ENCODE measurements at regions not wholly inside any gene's neighbourhood (a gene's known extent, or its start where the extent isn't known, plus 50 kb on each side); places are given as distances from the start of the nearest gene placed in this dataset.

DNA sequence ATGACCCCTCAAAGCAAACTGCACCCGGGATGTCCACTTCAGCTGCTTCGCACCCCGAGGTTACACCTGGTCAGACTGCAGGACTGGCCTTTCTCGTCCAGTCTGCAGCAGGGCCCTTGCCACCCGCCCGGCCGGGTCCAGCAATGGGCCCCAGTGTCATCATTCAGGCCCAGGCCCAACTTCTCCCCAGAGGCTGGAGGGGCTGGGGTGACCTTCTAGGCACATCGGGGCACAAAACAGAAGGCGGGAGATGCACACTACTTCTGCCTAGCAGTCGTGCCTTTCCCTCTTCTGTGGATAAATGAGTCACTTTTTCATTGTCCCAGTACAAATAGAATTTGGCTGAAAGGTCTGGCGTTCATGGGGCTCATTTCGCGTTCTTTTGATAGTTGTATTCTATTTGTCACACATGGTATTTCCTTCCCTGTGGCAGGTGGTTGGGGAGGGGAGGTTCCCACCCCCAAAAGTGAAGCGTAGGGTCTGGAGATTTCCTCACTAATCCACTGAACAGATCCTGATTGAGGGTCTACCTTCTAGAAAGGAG lies 56.9 kb upstream of the ID2 start:
- DNase-seq: no peak

DNA sequence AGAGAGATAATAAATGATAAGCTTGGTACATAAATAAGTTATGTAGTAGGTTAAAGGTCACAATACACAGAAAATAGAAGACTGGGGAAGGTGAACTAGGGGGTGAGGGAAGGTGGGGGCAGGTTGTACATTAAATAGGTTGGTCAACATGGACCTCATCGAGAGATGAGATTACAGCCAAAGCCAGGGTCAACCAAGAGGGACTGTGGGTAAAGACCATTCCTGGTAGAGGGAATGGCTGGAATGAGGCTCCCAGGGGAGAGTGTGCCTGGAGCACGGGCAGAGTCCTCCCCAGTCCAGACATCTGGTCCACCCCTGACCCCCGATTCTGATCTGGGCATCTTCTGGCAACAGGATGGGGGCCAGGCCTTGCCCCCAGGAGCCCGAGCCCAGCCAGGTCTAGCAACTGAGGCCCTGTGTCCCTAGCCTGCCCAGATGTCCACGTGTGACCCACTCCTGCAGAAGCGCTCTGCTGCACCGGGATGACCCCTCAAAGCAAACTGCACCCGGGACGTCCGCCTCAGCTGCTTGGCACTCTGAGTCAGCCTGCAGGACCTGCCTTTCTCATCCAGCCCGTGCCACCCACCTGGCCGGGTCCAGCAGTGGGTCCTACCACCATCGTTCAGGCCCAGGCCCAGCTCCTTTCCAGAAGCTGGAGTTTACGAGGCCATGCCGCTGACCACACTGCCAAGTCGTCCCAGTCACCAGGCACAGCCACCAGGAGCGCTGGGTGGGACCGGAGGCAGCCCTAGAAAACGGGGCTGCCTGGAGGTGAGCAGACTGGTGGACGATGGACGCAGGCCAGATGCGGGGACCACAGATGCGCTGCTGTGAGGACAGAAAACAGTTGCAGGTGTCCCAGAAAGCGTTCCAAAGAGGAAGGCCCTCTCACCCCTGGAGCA lies 56.2 kb upstream of the ID2 start:
- DNase-seq: no peak

DNA sequence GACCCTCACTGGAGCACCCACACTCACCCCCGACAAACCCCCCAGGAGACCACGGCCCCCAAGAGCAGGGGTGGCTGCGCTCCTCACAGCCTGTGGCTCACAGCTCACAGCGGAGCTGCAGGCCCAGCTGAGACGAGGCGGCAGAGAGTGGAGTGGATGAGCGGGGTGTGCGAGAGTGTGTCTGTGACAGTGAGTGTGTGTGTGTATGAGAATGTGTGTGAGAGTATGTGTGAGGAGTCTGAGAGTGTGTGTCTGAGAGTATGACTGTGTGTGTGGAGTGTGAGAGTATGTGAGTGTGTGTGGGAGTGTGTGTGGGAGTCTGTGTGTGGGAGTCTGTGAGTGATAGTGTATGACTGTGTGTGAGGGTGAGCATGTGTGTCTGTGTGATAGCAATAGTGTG lies 55.3 kb upstream of the ID2 start:
- DNase-seq: no peak

DNA sequence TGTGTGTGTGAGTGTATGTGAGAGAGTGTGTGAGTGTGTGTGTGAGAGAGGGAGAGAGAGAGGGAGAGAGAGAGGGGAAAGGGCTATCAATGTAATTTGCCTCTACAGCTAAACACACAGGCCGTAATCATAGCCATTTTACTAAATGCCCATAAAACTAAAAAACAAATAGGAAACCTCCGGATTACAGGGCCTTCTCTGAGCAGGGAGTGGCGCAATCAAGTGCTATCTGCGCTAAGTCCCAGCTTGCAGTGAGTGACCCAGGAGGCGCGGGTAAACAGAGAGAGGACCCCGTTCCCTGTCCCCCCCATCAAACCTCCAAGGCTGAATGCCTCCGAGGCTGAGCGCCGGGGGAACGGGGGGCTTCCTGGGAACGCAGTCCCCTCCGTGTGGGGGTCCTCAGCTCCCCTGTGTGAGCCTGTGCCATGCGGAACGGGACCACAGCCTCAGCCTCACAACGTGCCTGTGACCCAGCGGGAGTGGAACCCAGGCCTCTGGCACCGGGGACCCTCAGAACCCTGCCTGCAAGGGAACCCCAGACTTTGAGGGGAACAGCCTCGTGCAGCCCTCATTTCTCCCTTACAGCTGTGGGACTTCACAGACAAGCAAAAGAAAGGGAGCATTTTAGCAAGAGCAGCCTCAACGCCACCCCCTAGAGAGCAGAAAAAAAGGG lies 54.7 kb upstream of the ID2 start:
- no peak for DNase-seq

DNA sequence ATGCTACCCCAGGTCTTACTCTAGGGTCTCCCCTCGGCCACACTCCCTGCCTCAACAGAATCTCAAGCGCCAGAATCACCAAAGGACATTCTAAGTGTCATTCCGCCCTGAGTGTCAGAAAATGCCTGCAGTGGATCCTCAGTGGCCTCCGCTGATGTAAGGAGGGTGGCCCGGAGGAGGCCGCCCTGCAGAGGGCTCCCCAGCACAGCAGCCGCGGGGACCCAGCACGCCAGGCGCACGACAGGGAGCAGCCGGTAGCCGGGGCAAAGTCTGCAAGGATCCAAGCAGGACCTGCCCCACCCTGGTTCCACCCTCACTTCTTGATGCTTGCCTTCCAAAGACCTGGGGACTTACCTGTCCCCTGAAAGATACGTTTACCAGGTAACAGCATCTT lies 54.2 kb upstream of the ID2 start:
- DNase-seq: no peak

DNA sequence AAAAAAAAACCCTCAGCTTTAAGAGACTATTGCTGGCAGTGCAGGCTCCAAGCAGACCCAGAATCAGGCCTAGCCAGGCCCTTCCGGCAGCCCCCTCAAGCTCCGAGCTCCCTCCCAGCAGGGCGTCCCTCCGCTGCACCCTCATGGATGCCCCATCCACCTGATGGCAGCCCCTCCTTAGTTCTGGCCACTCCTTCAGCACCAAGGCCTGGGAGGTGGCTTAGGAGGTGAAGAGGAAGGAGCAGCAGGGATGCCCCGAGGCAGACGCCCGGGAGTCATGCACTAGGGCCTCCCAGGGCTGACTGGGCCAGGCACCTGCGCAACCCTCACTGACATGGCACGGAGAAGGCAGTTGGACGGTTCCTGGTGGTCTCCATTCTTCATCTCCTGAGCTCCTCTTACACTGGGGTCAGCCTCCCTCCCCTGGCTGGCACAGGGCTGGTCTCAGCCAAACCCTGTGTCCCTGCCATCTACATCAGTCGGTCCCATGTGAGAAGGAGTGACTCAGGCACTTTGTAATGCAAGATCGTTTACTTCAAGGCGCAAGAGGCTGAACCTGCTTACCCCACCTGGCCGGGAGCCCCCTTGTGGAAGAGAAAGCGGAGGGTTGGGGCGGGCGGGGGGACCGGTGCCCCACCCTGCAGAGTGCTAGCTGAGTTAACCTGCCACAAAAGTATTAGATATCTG lies 53.5 kb upstream of the ID2 start:
- DNase-seq: no peak

DNA sequence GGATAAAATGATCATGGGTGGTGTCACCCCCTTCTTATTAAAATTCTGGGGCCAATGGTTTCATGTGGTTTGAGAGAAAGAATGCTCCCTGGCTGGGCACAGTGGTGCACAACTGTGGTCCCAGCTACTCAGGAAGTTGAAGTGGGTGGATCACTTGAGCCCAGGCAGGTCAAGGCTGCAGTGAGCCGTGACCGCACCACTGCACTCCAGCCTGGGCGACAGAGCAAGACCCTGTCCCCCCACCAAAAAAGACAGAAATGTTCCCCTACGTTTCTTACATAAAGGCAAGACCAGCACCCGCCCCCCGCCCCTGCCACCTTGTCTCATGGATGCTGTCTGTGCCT lies 53.0 kb upstream of the ID2 start:
- DNase-seq: no peak

DNA sequence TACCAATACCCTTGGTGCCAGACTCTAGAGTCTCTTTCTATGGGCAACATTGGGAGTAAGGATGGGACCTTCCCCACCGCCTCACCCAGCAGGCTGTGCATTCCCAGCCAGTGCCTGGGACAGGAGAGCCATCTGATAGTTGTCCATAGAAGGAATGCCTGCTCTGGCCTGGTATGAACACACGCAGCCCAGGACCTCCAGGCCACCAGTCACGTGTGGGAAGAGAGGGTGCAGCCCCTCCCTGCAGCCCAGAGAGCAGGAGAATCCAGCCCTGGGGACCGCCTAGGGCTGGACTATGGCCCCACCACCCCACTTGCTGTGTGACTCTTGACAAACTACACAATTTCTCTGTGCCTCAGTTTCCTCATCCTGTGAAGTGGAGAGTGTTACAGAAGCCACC lies 52.5 kb upstream of the ID2 start:
- DNase-seq: no peak

DNA sequence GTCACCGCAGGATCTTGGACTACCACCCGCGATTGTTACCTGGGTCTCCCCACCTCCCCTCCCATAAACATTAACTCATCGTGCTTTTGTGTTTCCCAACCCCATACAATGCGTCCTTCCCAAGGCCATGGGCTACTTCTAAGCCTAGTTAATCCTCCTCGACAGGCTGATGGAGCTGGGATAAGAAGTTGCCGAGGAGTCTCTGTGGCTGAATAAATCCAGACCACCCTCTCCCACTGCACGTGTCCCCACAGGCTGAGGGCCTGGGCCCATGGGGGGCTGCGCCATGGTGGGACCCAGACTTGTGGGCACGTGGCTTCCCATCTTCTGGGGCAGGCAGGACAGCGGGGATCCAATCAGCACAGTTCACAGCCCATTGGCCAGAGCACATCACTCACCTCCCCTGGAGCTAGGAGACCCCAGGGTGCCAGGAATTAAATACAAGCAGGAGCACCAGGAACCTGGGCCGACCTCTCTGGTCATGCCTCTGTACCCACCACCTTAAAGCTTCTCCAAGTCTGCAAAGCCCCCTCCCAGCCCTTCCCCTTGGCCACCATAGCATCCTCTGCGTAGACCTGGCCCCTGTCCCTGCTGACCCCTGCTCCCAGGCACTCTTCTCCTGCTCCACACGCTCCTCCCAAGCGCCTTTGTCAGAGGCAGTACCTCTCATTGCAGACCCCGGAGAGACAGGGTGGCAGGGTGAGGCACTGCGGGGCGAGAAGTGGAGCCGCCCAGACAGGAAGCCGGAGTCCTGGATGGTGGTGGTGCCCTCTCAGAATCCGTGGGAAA lies 51.0 kb upstream of the ID2 start:
- no peak for DNase-seq

DNA sequence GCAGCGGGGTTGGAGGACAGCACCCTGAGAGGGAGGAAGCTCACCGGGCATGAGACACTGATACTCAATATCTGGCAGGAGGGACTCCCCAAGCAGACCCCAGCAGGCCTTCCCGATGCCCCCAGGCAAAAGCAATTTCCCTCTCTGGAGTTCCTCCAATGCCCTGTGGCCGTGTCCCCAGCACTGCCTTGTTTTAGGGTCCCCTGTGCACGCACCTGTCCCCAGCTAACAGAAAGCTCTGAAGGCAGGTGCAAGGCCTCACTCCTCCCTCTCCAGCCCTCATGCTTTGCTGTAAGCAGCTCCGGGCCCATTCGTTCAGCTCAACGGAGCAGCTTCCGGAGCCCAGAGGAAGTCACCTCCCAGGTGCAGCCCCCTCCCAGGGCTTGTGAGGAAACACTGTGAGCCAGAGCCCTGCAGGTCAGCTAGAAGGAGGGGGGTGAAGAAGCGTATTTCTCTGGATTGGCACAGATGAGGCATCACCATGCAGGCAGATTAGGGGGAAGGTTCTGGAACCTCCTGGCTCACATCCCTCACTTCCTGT lies 50.3 kb upstream of the ID2 start:
- no peak for DNase-seq
